Cardiac muscle cell (in vitro differentiated cells and primary cell): ENCODE measurements at regions not wholly inside any gene's neighbourhood (a gene's known extent, or its start where the extent isn't known, plus 50 kb on each side); places are given as distances from the start of the nearest gene placed in this dataset.

Source experiments
- DNase-seq, 2 donors: peaks; one replicate each; pipeline versions ENCODE4 v3.0.0 to v3.0.0-alpha.2; 2010 to 2017; ENCODE audit warnings: low read depth in 1 of 2, low spot score in 1 of 2
- H3K27ac ChIP-seq: fragments of 200-600 bp; sonication (generic); 2 replicates; pipeline ENCODE4 v1.5.1; 2016
- H3K27me3 ChIP-seq: fragments of 200-600 bp; sonication (generic); 2 replicates; pipeline ENCODE4 v1.6.0; 2016; ENCODE audit warnings: control low read depth
- H3K36me3 ChIP-seq: fragments of 200-600 bp; sonication (generic); 2 replicates; pipeline ENCODE4 v1.5.1; 2016; ENCODE audit warnings: control low read depth
- H3K4me1 ChIP-seq: fragments of 200-600 bp; sonication (generic); 2 replicates; pipeline ENCODE4 v1.8.1; 2017; ENCODE audit warnings: low read depth, mild to moderate bottlenecking, mixed run types
- H3K4me3 ChIP-seq: fragments of 200-600 bp; sonication (generic); 2 replicates; pipeline ENCODE4 v1.5.1; 2016; ENCODE audit warnings: mild to moderate bottlenecking
- H3K9me3 ChIP-seq: fragments of 200-600 bp; sonication (generic); 2 replicates; pipeline ENCODE4 v1.5.1; 2017; ENCODE audit warnings: low read depth, mild to moderate bottlenecking, control low read depth
- CTCF ChIP-seq: IDR thresholded peaks from 2 replicates; pipeline ENCODE4 v1.5.1; 2012; ENCODE audit warnings: low read depth, mild to moderate bottlenecking, low read length

DNA sequence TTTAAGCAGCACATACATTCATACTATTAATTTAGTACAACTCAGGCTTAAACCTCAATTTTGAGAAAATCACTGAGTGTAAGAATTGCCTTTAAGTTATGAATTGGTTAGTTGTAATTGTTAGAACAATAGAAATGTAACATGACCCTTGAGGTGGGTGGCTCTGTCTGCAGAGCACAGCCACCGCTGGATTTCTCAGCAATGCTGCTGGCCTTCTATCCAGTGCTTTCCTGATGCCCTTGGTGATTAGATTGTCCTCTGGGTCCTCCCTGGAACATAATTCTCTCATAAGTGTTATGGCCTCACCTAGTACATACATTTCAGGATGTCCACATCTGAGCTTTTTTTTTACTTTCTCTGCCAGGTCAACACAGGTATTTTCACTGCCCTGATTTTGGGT, 213.2 kb downstream of the SLC7A11 start:
- Histone ChIP-seq H3K27ac (no peak overlapping the region), H3K4me3 (no peak overlapping the region), H3K27me3 (no peaks in the 10 kb centered on the region), H3K9me3 (no peaks in the 10 kb centered on the region), H3K4me1 (peaks cover 10% of the 10 kb centered on the region), H3K36me3 (no peaks in the 10 kb centered on the region)
- no peak for TF ChIP-seq CTCF
- DNase-seq: peak in 1 of 2 donors; percentile 22

GRCh38 chr4:138021139-138021830, 220.9 kb downstream of the SLC7A11 start:
- no peaks in the 10 kb centered on the region for H3K36me3 ChIP-seq
- H3K4me1 ChIP-seq: no peaks in the 10 kb centered on the region
- DNase-seq: no peak
- H3K4me3 ChIP-seq: no peak overlapping the region
- no peaks in the 10 kb centered on the region for H3K9me3 ChIP-seq
- H3K27ac ChIP-seq: no peak overlapping the region
- no peak for TF ChIP-seq CTCF
- H3K27me3 ChIP-seq: no peaks in the 10 kb centered on the region

GRCh38 chr4:138014590-138015288, 227.4 kb downstream of the SLC7A11 start:
- no peaks in the 10 kb centered on the region for H3K9me3 ChIP-seq
- no peak overlapping the region for H3K27ac ChIP-seq
- no peak for DNase-seq
- no peak overlapping the region for H3K4me3 ChIP-seq
- H3K27me3 ChIP-seq: no peaks in the 10 kb centered on the region
- H3K4me1 ChIP-seq: no peaks in the 10 kb centered on the region
- H3K36me3 ChIP-seq: no peaks in the 10 kb centered on the region
- no peak for TF ChIP-seq CTCF

GRCh38 chr4:138013625-138014024, 228.5 kb downstream of the SLC7A11 start:
- DNase-seq: no peak
- TF ChIP-seq CTCF: no peak
- Histone ChIP-seq H3K4me1 (no peaks in the 10 kb centered on the region), H3K27me3 (no peaks in the 10 kb centered on the region), H3K4me3 (no peak overlapping the region), H3K36me3 (no peaks in the 10 kb centered on the region), H3K27ac (no peak overlapping the region), H3K9me3 (no peaks in the 10 kb centered on the region)

DNA sequence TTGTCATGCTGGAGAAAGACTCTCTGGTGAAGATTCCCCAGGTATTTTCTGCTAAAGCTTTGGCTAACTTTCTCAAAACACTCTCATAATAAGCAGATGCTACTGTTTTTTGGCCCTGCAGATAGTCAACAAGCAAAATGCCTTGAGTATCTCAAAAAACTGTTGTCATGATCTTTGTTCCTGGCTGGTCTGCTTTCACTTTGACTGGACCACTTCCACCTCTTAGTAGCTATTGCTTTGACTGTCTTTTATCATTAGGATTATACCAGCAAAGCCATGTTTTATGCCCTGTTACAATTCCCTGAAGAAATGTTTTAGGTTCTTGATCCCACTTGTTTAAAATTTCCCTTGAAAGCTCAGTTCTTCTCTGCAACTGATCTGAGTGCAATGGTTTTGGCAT, 231.5 kb downstream of the SLC7A11 start:
- no peaks in the 10 kb centered on the region for H3K36me3 ChIP-seq
- no peak for TF ChIP-seq CTCF
- no peak for DNase-seq
- no peaks in the 10 kb centered on the region for H3K27me3 ChIP-seq
- no peaks in the 10 kb centered on the region for H3K4me1 ChIP-seq
- H3K4me3 ChIP-seq: no peak overlapping the region
- H3K27ac ChIP-seq: no peak overlapping the region
- no peaks in the 10 kb centered on the region for H3K9me3 ChIP-seq
